Choroid plexus epithelial cell (primary cell): ENCODE measurements at regions not wholly inside any gene's neighbourhood (a gene's known extent, or its start where the extent isn't known, plus 50 kb on each side); places are given as distances from the start of the nearest gene placed in this dataset.
A peak's percentile ranks its signal among the peaks of the same experiment; 100 is the strongest.

ENCODE experiments used
- DNase-seq: peaks from one replicate; pipeline ENCODE4 v3.0.0-alpha.2; 2010; ENCODE audit warnings: low read depth
- H3K4me3 ChIP-seq: 2 replicates; pipeline ENCODE4 v1.5.1; 2011; ENCODE audit warnings: low read depth, mild to moderate bottlenecking, control low read depth, low read length, moderate library complexity
- TF ChIP-seq, protein P1 (sequence below): conservative IDR thresholded peaks from 2 replicates; pipeline ENCODE4 v1.5.1; 2011; ENCODE audit warnings: low read depth, mild to moderate bottlenecking, control low read depth, inconsistent platforms, low read length, moderate library complexity

DNA sequence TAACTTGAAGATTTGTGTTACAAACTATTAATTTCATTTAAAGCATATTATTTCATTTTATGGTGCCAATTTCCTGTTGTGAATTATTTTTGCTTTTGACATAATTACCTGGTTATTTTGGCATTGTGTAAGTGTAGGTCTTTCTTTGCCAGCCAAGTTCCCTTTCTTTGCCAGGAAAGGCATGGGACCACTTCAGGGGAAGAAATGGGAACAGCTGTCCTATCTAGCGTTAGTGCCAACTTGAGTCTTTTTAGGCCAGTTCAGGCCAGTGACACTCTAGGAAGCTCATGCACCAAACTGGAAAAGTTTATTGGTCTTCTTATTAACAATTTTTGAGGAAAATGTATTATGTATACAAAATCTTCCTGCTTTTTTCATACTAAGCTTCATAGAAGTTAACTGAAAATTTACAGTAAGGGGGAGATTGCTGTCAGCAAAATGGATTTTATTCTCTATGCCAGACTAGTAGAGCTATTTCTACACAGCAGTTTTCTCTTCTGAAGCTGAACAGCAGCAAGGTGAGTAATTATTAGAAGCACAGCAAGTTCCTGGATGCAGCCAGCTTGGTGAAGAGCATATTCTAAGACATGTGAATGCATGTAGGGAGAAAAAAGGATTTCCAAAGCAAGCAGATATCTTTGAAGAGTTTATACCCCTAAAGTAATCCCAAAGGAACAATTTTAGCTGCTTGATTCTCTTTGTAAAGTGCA, 914.6 kb upstream of the ADGRL4 start:
- no peak overlapping the region for H3K4me3 ChIP-seq
- DNase-seq: no peak
- TF ChIP-seq, protein P1, sequence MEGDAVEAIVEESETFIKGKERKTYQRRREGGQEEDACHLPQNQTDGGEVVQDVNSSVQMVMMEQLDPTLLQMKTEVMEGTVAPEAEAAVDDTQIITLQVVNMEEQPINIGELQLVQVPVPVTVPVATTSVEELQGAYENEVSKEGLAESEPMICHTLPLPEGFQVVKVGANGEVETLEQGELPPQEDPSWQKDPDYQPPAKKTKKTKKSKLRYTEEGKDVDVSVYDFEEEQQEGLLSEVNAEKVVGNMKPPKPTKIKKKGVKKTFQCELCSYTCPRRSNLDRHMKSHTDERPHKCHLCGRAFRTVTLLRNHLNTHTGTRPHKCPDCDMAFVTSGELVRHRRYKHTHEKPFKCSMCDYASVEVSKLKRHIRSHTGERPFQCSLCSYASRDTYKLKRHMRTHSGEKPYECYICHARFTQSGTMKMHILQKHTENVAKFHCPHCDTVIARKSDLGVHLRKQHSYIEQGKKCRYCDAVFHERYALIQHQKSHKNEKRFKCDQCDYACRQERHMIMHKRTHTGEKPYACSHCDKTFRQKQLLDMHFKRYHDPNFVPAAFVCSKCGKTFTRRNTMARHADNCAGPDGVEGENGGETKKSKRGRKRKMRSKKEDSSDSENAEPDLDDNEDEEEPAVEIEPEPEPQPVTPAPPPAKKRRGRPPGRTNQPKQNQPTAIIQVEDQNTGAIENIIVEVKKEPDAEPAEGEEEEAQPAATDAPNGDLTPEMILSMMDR: no peak

GRCh38 chr1:79914896-79915295, 908.4 kb upstream of the ADGRL4 start:
- TF ChIP-seq, protein P1: no peak
- no peak overlapping the region for H3K4me3 ChIP-seq
- DNase-seq: no peak

DNA sequence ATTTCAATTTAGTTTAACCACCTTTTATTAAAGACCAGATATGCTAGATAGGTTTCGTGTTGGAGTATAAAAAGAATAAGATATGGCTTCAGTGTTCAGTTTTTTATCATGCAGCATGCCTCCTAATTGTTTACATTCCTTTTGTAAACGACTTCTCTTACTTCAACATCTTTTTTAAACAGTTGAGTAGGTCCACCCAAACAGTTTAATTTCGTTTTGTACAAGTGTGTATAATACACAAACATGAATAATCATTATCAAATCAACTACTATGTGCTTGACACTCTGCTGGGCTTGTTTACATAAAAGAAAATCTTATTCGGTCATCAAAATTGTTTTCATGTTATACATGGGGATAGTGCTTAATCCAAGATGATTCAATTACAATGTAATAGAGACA, 906.3 kb upstream of the ADGRL4 start:
- no peak overlapping the region for H3K4me3 ChIP-seq
- DNase-seq: no peak
- TF ChIP-seq, protein P1: no peak

DNA sequence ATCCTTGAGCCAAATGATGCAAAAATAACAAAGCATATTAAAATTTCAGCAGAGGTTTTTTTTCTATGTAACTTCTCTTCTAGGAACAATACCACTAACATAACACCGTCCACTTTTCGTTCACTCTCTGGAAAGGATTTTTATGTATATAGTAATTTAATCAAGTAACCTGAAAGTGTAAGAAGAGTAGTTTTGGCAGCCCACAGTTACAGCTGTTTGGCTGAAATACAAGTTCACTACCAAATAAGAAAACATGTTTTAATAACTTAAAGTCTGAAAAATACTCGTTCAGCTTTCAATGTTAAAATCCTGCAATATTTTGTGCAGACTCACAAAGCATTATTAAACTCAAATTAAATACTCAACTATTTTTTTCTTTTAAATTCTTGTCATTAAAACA, 896.8 kb upstream of the ADGRL4 start:
- TF ChIP-seq, protein P1: no peak
- peak; percentile 14 for DNase-seq

GRCh38 chr1:79902418-79902817, 895.9 kb upstream of the ADGRL4 start:
- TF ChIP-seq, protein P1: no peak

More for the DNA sequence above, 896.8 kb upstream of the ADGRL4 start:
- H3K4me3 ChIP-seq: no peak overlapping the region

DNA sequence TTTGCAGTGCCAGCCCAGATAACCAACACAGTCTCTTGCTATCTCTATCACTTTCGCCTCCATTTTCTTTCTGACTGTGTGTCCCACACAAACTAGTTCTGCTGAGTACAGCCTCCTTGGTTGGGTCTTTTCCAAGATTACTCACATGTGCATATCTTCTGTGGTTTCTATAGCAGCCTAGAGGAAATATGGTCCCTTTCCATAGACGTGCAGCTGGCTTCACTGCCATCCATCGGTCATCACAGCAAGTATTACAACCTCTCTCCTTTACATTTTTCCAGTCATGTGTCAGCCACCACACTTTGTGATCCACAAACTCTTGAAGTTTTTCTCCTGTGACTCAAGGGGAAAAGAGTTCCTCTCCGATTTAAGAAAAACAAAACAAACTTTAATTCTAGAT, 893.4 kb upstream of the ADGRL4 start:
- TF ChIP-seq, protein P1: peak; percentile 31
- no peak overlapping the region for H3K4me3 ChIP-seq
- peak; percentile 91 for DNase-seq

More at GRCh38 chr1:79902418-79902817, 895.9 kb upstream of the ADGRL4 start:
- no peak overlapping the region for H3K4me3 ChIP-seq
- DNase-seq: no peak

DNA sequence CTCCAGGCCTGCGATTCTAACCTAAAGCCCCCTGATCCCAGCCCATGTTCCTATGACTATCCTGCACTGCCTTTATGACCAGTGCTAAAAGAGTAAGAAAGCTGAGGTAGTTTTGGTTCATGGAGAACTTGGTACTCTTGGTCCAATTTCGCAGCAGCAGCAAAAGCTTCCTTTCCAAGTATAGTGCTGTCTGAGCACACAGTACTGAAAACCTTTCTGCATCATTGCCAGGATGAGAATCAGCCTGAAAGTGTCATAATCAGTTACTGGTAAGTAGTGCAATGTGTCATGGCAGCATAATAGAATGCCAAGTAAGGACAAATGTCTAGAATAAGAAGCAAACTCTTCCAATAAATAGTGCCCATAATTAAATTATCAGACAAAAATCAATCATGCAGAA, 889.6 kb upstream of the ADGRL4 start:
- DNase-seq: no peak
- H3K4me3 ChIP-seq: no peak overlapping the region
- TF ChIP-seq, protein P1: no peak
